ENCODE measurements at regions not wholly inside any gene's neighbourhood (a gene's known extent, or its start where the extent isn't known, plus 50 kb on each side); places are given as distances from the start of the nearest gene placed in this dataset.

DNA sequence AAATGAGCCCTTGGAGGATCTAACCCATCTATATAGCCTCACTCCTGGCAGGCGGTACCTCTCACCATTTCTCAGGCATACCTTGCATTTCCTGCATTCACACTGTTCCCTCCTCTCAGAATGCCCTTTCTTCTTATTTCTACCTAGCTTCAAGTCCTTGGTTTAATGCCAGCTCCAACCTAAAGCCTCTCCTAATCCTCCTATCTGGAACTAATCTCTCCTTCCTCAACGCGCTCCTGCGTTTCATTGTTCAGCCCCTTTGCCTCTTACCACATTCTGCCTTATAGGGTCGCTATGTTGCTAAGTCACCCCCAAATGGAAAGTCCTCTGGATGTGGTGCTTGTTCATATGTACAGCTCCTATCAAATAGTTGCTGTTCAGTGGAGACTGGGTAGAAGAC is 288.5 kb upstream of the TUT7 start:
- POLR2A ChIA-PET: no interaction called here
- Histone ChIP-seq H4K20me1 (ENCODE audit: insufficient read depth) (no peaks in the 10 kb centered on the region), H2AFZ (ENCODE audit: low read depth) (no peak overlapping the region), H3K9me3 (no peaks in the 10 kb centered on the region), H3K4me1 (ENCODE audit: control insufficient read depth in 1 of 2, insufficient read depth in 2 of 2, low read depth in 1 of 2, low read length in 1 of 2) (peaks cover 0 to 8% of the 10 kb centered on the region in 2 experiments; a peak in 1 of 4 replicates), H3K36me3 (replicated peaks in 1 of 2; ENCODE audit: control insufficient read depth in 1 of 2, insufficient read depth in 2 of 2, low read length in 1 of 2) (no peaks in the 10 kb centered on the region), H3K27me3 (ENCODE audit: insufficient read depth) (no peaks in the 10 kb centered on the region), H3K9me2 (no peaks in the 10 kb centered on the region), H3K4me3 (ENCODE audit: low read depth in 2 of 2, low read length in 1 of 2) (no peak overlapping the region), H3F3A (replicated peaks; ENCODE audit: insufficient read depth) (no peaks in the 10 kb centered on the region), H3K4me2 (no peak overlapping the region), H3K9ac (no peak overlapping the region), H3K27ac (ENCODE audit: low read depth in 2 of 2, low read length in 1 of 2) (no peak overlapping the region), H3K79me2 (ENCODE audit: insufficient read depth) (no peaks in the 10 kb centered on the region)
- CTCF ChIA-PET: interaction anchor here (1.7 kb wide), 1 partner anchor 12 kb away, joined by 6 read pairs; no protein-coding TSS in a partner anchor
- 90% methylated on average over 5 of the region's 5 CpGs for WGBS (ENCODE audit: low lambda C conversion rate)
- no peak for TF ChIP-seq SIN3A (IDR thresholded peaks at IDR 0.05; ENCODE audit: borderline replicate concordance, low read depth, low read length)
- TF ChIP-seq, protein P1, sequence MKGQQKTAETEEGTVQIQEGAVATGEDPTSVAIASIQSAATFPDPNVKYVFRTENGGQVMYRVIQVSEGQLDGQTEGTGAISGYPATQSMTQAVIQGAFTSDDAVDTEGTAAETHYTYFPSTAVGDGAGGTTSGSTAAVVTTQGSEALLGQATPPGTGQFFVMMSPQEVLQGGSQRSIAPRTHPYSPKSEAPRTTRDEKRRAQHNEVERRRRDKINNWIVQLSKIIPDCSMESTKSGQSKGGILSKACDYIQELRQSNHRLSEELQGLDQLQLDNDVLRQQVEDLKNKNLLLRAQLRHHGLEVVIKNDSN (IDR thresholded peaks at IDR 0.05; ENCODE audit: borderline replicate concordance, low read depth): no peak
- no peak for TF ChIP-seq NRF1 (IDR thresholded peaks at IDR 0.05; ENCODE audit: low read depth, low read length)
- TF ChIP-seq MXI1 (IDR thresholded peaks at IDR 0.05; ENCODE audit: low read depth, low read length): no peak
- no peak for TF ChIP-seq PBX3 (IDR thresholded peaks at IDR 0.05)
- no peak for TF ChIP-seq EZH2phosphoT487 (IDR thresholded peaks at IDR 0.05; ENCODE audit: borderline replicate concordance, low read depth)
- no peak for TF ChIP-seq MEF2A (IDR thresholded peaks at IDR 0.05; ENCODE audit: borderline replicate concordance, low read depth)
- no peak for TF ChIP-seq GABPA (IDR thresholded peaks at IDR 0.05; ENCODE audit: low read depth)
- TF ChIP-seq GATA2 (CRISPR knock-in tag; IDR thresholded peaks at IDR 0.05): no peak
- no peak for DNase-seq

DNA sequence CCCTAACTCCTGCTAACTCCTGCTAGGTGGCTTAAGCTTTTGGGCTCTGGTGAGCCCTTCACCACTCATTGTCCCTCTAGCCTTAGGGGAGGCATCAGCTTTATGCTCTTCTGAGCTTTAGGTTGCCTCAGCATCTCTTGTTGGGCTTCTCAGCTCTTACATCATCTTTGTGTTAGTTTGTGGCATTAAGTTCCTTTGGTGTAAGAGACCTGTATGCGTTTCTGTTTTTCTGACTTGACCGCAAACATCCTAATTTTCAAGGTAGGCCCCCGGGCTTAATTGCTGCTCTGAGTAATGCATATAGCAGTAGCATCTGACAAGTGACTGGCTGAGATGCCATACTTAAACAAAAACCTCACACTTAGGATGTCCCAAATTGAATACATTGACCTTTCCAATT is 287.8 kb upstream of the TUT7 start:
- POLR2A ChIA-PET: no interaction called here
- Histone ChIP-seq H3K27me3 (ENCODE audit: insufficient read depth) (no peaks in the 10 kb centered on the region), H2AFZ (ENCODE audit: low read depth) (no peak overlapping the region), H3F3A (replicated peaks; ENCODE audit: insufficient read depth) (no peaks in the 10 kb centered on the region), H3K9me2 (no peaks in the 10 kb centered on the region), H3K4me2 (no peak overlapping the region), H3K4me1 (ENCODE audit: control insufficient read depth in 1 of 2, insufficient read depth in 2 of 2, low read depth in 1 of 2, low read length in 1 of 2) (peaks cover 0 to 8% of the 10 kb centered on the region in 2 experiments; a peak in 1 of 4 replicates), H3K9me3 (no peaks in the 10 kb centered on the region), H3K9ac (no peak overlapping the region), H3K27ac (ENCODE audit: low read depth in 2 of 2, low read length in 1 of 2) (no peak overlapping the region), H4K20me1 (ENCODE audit: insufficient read depth) (no peaks in the 10 kb centered on the region), H3K79me2 (ENCODE audit: insufficient read depth) (no peaks in the 10 kb centered on the region), H3K36me3 (replicated peaks in 1 of 2; ENCODE audit: control insufficient read depth in 1 of 2, insufficient read depth in 2 of 2, low read length in 1 of 2) (no peaks in the 10 kb centered on the region), H3K4me3 (ENCODE audit: low read depth in 2 of 2, low read length in 1 of 2) (no peak overlapping the region)
- TF ChIP-seq ZBTB33 (IDR thresholded peaks at IDR 0.05; ENCODE audit: borderline replicate concordance, low read depth): no peak
- no peak for TF ChIP-seq NFIC (IDR thresholded peaks at IDR 0.05; ENCODE audit: borderline replicate concordance)
- no peak for TF ChIP-seq RAD21 (IDR thresholded peaks at IDR 0.05; ENCODE audit: low read length)
- TF ChIP-seq GATA2 (CRISPR knock-in tag; IDR thresholded peaks at IDR 0.05): no peak
- no peak for TF ChIP-seq CTCF (IDR thresholded peaks at IDR 0.05)
- TF ChIP-seq FOXJ3 (CRISPR knock-in tag; IDR thresholded peaks at IDR 0.05): no peak
- TF ChIP-seq MEF2A (IDR thresholded peaks at IDR 0.05; ENCODE audit: borderline replicate concordance, low read depth): no peak
- TF ChIP-seq ELF1 (IDR thresholded peaks at IDR 0.05): no peak
- TF ChIP-seq TCF12 (IDR thresholded peaks at IDR 0.05): no peak
- no peak for TF ChIP-seq EZH2phosphoT487 (IDR thresholded peaks at IDR 0.05; ENCODE audit: borderline replicate concordance, low read depth)
- WGBS (ENCODE audit: low lambda C conversion rate): 79% methylated on average over 3 of the region's 3 CpGs
- CTCF ChIA-PET: interaction anchor here (1.0 to 1.7 kb wide), 3 partner anchors 11 to 228 kb away, joined by 3 to 6 read pairs (median 3); no protein-coding TSS in a partner anchor
- DNase-seq: no peak

All from SK-N-SH (cell line).